ENCODE measurements at regions not wholly inside any gene's neighbourhood (a gene's known extent, or its start where the extent isn't known, plus 50 kb on each side); places are given as distances from the start of the nearest gene placed in this dataset.
"Not testable (repeated sequence)": the region's sequence is repeated elsewhere in the genome, so short reads cannot be mapped to it uniquely, and the experiment has no call there.

GRCh38 chr14:25828562-25828961, 769.3 kb downstream of the NOVA1 start:
- no peaks in the 10 kb centered on the region for H3K4me1 ChIP-seq (ENCODE audit: insufficient read depth)
- H3K36me3 ChIP-seq = no peaks in the 10 kb centered on the region
- intact Hi-C loops (cut with DNase I) = no loop called here
- no peak for DNase-seq
- no peak overlapping the region for H3K27ac ChIP-seq
- H3K4me3 ChIP-seq = no peak overlapping the region
- TF ChIP-seq POLR2A (IDR thresholded peaks at IDR 0.05) = no peak
- no peak for TF ChIP-seq EP300 (IDR thresholded peaks at IDR 0.05)
- TF ChIP-seq CTCF (IDR thresholded peaks at IDR 0.05) = no peak
- H3K27me3 ChIP-seq = no peaks in the 10 kb centered on the region
- H3K9me3 ChIP-seq = no peaks in the 10 kb centered on the region
- WGBS, 3 donors = 93 to 96% (median 95%) methylated on average over 4 of the region's 4 CpGs

- Histone ChIP-seq H3K36me3 (no peaks in the 10 kb centered on the region), H3K9me3 (no peaks in the 10 kb centered on the region), H3K27ac (no peak overlapping the region), H3K27me3 (no peaks in the 10 kb centered on the region), H3K4me3 (no peak overlapping the region), H3K4me1 (ENCODE audit: insufficient read depth) (no peaks in the 10 kb centered on the region)
- intact Hi-C loops (cut with DNase I) = no loop called here
- DNase-seq = no peak
- WGBS, 3 donors = 80 to 94% (median 90%) methylated on average over 1 of the region's 1 CpG
- TF ChIP-seq EP300 (IDR thresholded peaks at IDR 0.05) = no peak
- TF ChIP-seq CTCF (IDR thresholded peaks at IDR 0.05) = no peak
- TF ChIP-seq POLR2A (IDR thresholded peaks at IDR 0.05) = no peak
These were observed 771.7 kb downstream of the NOVA1 start for GRCh38 chr14:25826105-25826504.

- Histone ChIP-seq H3K4me1 (ENCODE audit: insufficient read depth) (no peaks in the 10 kb centered on the region), H3K36me3 (no peaks in the 10 kb centered on the region), H3K4me3 (no peak overlapping the region), H3K27ac (no peak overlapping the region), H3K9me3 (no peaks in the 10 kb centered on the region), H3K27me3 (no peaks in the 10 kb centered on the region)
- TF ChIP-seq POLR2A (IDR thresholded peaks at IDR 0.05) = no peak
- TF ChIP-seq CTCF (IDR thresholded peaks at IDR 0.05) = no peak
- no peak for TF ChIP-seq EP300 (IDR thresholded peaks at IDR 0.05)
- DNase-seq = no peak
- WGBS, 3 donors = 77 to 90% (median 89%) methylated on average over 1 of the region's 1 CpG
- intact Hi-C loops (cut with DNase I) = no loop called here
These were observed 770.4 kb upstream of the STXBP6 start for GRCh38 chr14:25820368-25820767.

GRCh38 chr14:25814622-25815021, 764.7 kb upstream of the STXBP6 start:
- H3K4me1 ChIP-seq (ENCODE audit: insufficient read depth); H3K9me3 ChIP-seq; DNase-seq; intact Hi-C loops (cut with DNase I); H3K36me3 ChIP-seq; H3K27me3 ChIP-seq; H3K4me3 ChIP-seq; H3K27ac ChIP-seq: not testable (repeated sequence)
- WGBS, 3 donors = 80 to 87% (median 87%) methylated on average over 3 of the region's 3 CpGs

- DNase-seq = no peak
- intact Hi-C loops (cut with DNase I) = no loop called here
- Histone ChIP-seq H3K9me3 (no peaks in the 10 kb centered on the region), H3K4me3 (no peak overlapping the region), H3K27me3 (no peaks in the 10 kb centered on the region), H3K27ac (no peak overlapping the region), H3K36me3 (no peaks in the 10 kb centered on the region), H3K4me1 (ENCODE audit: insufficient read depth) (no peaks in the 10 kb centered on the region)
- 36 to 46% (median 39%) methylated on average over 2 of the region's 2 CpGs for WGBS, 3 donors
- TF ChIP-seq POLR2A (IDR thresholded peaks at IDR 0.05) (no peak), EP300 (IDR thresholded peaks at IDR 0.05) (no peak), CTCF (IDR thresholded peaks at IDR 0.05) (no peak)
These were observed 753.6 kb upstream of the STXBP6 start for GRCh38 chr14:25803386-25804018.

Data from ovary (tissue), 7 donors.